ENCODE measurements at regions not wholly inside any gene's neighbourhood (a gene's known extent, or its start where the extent isn't known, plus 50 kb on each side); places are given as distances from the start of the nearest gene placed in this dataset.

GRCh38 chr11:120032766-120033390, 105.0 kb downstream of the TRIM29 start:
- no peak for DNase-seq (ENCODE audit: low spot score)

- no peak for DNase-seq (ENCODE audit: low spot score)
Measured at GRCh38 chr11:120031612-120032600, 106.0 kb downstream of the TRIM29 start.

- no peak for DNase-seq (ENCODE audit: low spot score)
Measured at GRCh38 chr11:120031156-120031555, 106.8 kb downstream of the TRIM29 start.

- no peak for DNase-seq (ENCODE audit: low spot score)
Measured at GRCh38 chr11:120030411-120030810, 107.5 kb downstream of the TRIM29 start.

GRCh38 chr11:120029321-120029720, 108.6 kb downstream of the TRIM29 start:
- DNase-seq (ENCODE audit: low spot score) = no peak

- DNase-seq (ENCODE audit: low spot score) = no peak
Measured at GRCh38 chr11:120028897-120029258, 109.0 kb downstream of the TRIM29 start.

GRCh38 chr11:120028181-120028896, 109.6 kb downstream of the TRIM29 start:
- no peak for DNase-seq (ENCODE audit: low spot score)

GRCh38 chr11:120027546-120028180, 110.2 kb downstream of the TRIM29 start:
- DNase-seq (ENCODE audit: low spot score) = no peak

- DNase-seq (ENCODE audit: low spot score) = no peak
Measured at GRCh38 chr11:120025606-120026335, 112.1 kb downstream of the TRIM29 start.

GRCh38 chr11:120024586-120024985, 113.3 kb downstream of the TRIM29 start:
- no peak for DNase-seq (ENCODE audit: low spot score)

GRCh38 chr11:120024046-120024445, 113.9 kb downstream of the TRIM29 start:
- DNase-seq (ENCODE audit: low spot score) = no peak

- DNase-seq (ENCODE audit: low spot score) = no peak
Measured at GRCh38 chr11:120023551-120023950, 114.4 kb downstream of the TRIM29 start.

- no peak for DNase-seq (ENCODE audit: low spot score)
Measured at GRCh38 chr11:120023120-120023519, 114.8 kb downstream of the TRIM29 start.

- DNase-seq (ENCODE audit: low spot score) = no peak
Measured at GRCh38 chr11:120022617-120023016, 115.3 kb downstream of the TRIM29 start.

GRCh38 chr11:120021978-120022377, 115.9 kb downstream of the TRIM29 start:
- DNase-seq (ENCODE audit: low spot score) = no peak

GRCh38 chr11:120021391-120021953, 116.4 kb downstream of the TRIM29 start:
- DNase-seq (ENCODE audit: low spot score) = no peak

GRCh38 chr11:120020981-120021380, 116.9 kb downstream of the TRIM29 start:
- DNase-seq (ENCODE audit: low spot score) = no peak

- DNase-seq (ENCODE audit: low spot score) = no peak
Measured at GRCh38 chr11:120020486-120020885, 117.4 kb downstream of the TRIM29 start.

GRCh38 chr11:120019191-120019590, 118.7 kb downstream of the TRIM29 start:
- DNase-seq (ENCODE audit: low spot score) = no peak

- no peak for DNase-seq (ENCODE audit: low spot score)
Measured at GRCh38 chr11:120017582-120018150, 120.2 kb downstream of the TRIM29 start.
